ENCODE measurements at regions not wholly inside any gene's neighbourhood (a gene's known extent, or its start where the extent isn't known, plus 50 kb on each side); places are given as distances from the start of the nearest gene placed in this dataset.
"Not testable (repeated sequence)": the region's sequence is repeated elsewhere in the genome, so short reads cannot be mapped to it uniquely, and the experiment has no call there.

DNA sequence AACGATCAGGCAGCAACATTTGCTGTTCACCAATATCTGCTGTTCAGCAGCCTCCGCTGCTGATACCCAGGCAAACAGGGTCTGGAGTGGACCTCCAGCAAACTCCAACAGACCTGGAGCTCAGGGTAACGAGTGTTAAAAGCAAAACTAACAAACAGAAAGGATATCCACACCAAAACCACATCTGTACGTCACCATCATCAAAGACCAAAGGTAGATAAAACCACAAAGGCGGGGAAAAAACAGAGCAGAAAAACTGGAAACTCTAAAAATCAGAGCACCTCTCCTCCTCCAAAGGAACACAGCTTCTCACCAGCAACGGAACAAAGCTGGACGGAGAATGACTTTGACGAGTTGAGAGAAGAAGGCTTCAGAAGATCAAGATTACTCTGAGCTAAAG, 192.8 kb upstream of the MGAT5 start:
- DNase-seq (ENCODE audit: low read depth in 3 of 3, low spot score in 2 of 3), result not testable (repeated sequence)

DNA sequence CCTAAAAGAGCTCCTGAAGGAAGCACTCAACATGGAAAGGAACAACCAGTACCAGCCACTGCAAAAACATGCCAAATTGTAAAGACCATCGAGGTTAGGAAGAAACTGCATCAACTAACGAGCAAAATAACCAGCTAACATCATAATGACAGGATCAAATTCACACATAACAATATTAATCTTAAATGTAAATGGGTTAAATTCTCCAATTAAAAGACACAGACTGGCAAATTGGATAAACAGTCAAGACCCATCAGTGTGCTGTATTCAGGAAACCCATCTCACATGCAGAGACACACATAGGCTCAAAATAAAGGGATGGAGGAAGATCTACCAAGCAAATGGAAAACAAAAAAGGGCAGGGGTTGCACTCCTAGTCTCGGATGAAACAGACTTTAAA, 191.6 kb upstream of the MGAT5 start:
- not testable (repeated sequence) for DNase-seq (ENCODE audit: low read depth in 3 of 3, low spot score in 2 of 3)

DNA sequence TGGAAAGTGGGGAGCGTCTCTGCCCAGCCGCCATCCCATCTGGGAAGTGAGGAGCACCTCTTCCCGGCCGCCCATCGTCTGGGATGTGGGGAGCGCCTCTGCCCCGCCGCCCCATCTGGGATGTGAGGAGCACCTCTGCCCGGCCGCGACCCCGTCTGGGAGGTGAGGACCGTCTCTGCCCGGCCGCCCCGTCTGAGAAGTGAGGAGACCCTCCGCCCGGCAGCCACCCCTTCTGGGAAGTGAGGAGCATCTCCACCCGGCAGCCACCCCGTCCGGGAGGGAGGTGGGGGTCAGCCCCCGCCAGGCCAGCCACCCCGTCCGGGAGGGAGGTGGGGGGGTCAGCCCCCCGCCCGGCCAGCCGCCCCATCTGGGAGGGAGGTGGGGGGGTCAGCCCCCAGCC, 190.0 kb upstream of the MGAT5 start:
- not testable (repeated sequence) for DNase-seq (ENCODE audit: low read depth in 3 of 3, low spot score in 2 of 3)

DNA sequence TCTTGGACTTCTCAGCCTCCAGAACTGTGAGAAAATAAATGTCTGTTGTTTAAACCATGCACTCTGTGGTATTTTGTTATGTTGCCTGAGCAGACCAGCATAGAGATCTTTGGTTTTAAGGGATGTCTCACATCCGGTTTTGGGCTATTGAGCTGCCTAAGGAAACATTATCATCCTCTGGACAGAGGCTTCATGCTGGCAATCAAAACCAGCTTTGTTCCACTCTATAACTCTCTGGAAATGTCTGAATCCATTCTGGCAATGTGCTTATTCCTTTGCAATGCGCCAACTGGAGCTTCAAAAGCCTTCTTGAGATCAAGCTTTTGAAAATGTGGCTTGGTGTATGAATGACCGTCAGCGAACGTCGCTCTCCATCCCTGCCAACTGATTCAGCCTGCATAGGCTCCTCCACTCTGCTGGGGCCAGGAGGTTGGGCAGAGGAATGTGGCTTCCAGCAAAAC, 183.6 kb upstream of the MGAT5 start:
- no peak for DNase-seq (ENCODE audit: low read depth in 3 of 3, low spot score in 2 of 3)

DNA sequence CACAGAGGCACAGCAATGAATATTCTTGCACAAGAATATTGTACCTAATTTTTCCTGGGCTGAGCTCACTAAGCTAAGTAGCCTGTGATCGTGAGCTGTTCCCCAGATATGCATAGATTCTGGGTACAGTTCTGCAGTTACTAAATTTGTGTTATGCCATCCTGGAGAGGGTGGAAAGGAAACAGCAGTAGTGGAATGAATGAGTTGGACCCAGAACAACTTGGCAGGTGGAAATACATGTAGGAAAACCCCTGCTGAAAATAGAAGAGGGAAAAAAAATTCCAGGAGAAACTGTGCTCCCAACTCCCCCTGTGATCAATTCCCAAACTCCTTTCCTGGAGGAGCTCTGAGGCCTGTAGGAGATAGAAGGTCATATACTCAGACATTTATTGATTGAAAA, 181.5 kb upstream of the MGAT5 start:
- DNase-seq (ENCODE audit: low read depth in 3 of 3, low spot score in 2 of 3), result no peak

DNA sequence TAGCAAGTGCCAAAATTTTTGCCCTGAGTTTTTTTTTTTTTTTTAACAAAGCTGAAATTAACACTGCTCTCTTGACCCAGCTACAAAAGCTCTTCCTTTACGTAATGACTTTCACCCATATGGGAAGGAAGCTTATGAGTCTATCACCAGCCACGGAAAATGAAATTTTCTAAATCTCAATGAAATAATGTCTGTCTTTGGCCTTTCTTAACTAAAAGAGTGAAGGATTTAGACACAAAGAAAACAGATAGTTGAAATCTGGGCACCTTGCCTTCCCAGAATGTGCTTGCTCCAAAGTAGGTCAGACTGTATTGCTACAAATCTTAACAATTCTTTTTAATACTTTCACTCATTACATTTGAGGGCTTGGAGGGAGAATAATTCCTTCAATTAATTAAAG, 180.8 kb upstream of the MGAT5 start:
- DNase-seq (ENCODE audit: low read depth in 3 of 3, low spot score in 2 of 3), result no peak

DNA sequence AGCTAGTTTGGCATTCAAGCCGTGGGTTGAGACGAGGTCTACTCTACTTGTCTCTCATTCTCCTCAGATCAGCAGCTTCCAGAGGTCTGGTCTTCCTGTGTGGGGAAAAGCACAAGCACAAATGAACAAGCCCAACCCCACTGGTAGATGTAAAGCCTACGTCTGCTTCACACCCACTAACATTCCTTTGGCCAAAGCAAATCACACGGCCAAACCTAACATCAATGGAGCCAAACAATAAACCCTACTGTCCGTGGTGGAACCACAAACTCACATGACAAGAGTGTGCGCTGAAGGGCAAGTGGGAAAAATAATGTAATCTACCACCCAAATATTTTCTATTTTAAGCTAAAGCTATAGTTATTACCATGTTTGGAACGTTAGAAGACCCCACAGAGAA, 179.3 kb upstream of the MGAT5 start:
- no peak for DNase-seq (ENCODE audit: low read depth in 3 of 3, low spot score in 2 of 3)

DNA sequence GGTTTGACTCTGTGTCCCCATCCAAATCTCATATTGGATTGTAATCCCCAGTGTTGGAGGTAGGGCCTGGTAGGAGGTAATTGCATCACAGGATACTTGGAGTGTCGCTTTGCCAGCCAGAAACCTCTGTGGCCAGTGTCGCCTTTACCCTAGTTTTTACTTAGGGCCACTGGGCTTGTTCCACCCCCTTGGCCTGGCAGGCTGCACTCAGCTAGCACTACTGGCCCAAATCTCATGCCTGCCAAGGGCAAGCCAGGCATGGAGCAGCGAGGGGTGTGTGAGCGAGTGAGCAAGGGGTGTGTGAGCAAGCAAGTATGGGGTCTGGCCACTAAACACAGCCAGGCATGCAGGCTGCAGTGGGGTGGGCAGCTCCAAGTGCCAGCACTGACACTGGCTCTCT, 178.7 kb upstream of the MGAT5 start:
- DNase-seq (ENCODE audit: low read depth in 3 of 3, low spot score in 2 of 3), result no peak

DNA sequence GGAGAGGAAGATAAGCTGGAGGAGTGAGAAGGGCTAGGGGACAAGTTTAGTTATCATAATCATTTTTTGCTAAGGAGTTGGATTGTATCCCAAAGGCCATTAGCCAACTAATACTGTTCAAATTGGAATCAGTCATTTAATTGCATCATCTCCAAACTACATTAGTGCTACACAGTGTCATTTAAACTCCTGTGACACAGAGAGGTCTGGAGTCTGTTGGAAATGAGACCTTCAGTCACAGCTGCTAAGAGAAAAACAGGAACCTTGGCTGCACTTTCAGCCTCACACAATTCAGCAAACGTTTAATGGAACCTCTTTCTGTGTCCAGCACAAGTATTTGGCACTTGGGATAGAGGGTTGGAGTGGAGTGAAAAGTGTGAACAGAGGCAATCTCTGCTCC, 175.5 kb upstream of the MGAT5 start:
- DNase-seq (ENCODE audit: low read depth in 3 of 3, low spot score in 2 of 3), result no peak

DNA sequence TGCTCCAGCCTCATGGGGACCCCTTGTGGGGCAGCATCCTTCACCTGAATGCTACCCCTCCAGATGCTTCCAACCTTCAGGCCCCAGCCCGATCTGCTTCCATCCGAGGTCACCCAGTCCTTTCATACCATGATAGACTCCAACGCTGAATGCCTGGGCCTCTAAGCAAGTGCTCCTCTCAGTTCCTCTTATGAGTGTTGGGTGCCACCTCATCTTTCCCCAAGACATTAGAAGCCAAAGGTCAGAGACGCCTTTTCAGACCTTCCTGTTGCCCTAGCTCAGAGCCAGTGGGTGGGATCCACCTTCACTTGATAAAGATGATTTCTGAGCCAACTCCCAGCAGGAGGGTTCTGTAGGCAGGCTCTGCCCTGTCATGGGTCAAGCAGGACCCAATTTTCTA, 174.5 kb upstream of the MGAT5 start:
- no peak for DNase-seq (ENCODE audit: low read depth in 3 of 3, low spot score in 2 of 3)

DNA sequence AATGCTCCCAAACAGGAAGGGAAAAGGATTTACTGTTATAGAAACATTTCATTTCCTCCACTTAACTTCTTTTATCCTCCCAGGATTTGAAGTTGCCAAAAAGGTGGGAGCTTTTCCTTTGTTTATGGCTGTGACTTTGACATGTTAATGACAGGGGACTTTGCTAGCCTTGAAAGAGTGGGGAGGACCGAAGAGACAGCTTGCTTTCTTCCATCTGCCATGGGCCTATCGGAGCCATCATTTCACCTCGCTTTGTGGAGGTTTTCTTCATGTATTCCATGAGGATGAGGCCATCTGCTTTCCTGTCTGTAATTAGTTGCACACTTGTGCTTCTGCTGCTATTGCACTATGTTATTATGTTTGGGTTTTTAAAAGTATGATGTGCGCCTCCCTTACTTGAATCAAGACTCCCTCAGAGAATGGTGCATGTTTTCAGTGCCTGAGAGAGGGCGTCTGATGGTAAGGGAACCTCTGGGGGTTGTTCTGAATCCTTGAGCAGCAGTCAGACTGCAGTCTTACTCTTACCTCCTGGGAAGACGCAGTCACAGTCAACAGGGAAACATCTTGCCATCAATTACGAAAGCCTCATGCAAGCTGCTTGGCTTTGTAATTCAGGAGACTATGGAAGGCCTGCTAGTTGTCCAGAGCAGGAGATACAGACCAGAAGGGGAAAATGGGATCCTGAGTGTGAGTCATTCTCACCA, 173.3 kb upstream of the MGAT5 start:
- no peak for DNase-seq (ENCODE audit: low read depth in 3 of 3, low spot score in 2 of 3)

DNA sequence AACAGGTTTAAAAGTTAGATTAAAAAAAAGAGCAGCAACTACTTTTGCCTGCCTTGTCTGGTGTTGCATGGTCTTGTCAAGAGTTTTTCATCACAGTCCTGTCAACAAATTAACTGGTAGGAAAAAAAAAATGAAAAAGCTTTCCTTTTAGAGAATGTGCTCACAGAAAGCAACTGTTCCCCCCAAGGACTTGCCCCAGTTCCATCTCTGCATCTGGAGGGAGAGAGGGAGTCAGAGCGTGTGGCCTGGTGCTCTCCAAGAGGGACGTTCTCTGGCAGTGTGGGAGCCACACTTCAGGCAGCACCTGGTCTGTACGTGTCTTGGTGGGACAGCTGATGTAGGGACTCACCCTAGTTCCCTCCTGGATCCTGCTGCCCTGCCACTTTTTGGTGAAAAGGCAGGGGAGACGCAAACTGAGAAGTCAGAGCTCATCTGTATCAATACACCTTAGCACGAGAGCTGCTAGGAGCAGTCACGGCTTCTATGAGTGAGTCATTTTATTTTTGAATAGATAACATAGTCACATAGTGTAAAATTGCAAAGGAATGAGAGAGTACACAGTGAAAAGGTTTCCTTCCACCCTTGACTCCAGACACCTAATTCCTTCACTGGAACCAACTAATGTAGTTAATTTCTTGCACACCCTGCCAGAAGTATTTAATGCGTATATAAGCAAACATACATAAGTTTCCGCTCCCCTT, 172.5 kb upstream of the MGAT5 start:
- no peak for DNase-seq (ENCODE audit: low read depth in 3 of 3, low spot score in 2 of 3)

DNA sequence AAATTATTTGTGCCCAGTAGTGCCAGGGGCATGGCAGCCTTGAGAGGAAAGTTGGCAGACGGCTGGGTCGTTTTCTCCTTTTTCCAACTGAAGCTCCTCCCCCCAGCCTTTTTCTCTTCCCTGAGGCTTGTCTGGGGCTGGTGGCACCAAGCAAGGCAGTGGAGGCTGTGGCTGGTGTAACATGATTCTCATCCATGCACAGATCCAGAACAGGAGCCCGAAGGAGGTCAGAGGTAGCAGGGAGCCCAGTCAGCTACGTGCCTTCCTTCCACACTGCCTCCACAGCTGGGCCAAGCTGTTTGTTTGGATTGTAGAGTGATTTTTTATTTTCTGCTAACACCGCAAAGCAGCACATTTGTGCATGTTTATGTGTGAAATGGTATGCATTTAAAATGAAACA, 170.3 kb upstream of the MGAT5 start:
- no peak for DNase-seq (ENCODE audit: low read depth in 3 of 3, low spot score in 2 of 3)

DNA sequence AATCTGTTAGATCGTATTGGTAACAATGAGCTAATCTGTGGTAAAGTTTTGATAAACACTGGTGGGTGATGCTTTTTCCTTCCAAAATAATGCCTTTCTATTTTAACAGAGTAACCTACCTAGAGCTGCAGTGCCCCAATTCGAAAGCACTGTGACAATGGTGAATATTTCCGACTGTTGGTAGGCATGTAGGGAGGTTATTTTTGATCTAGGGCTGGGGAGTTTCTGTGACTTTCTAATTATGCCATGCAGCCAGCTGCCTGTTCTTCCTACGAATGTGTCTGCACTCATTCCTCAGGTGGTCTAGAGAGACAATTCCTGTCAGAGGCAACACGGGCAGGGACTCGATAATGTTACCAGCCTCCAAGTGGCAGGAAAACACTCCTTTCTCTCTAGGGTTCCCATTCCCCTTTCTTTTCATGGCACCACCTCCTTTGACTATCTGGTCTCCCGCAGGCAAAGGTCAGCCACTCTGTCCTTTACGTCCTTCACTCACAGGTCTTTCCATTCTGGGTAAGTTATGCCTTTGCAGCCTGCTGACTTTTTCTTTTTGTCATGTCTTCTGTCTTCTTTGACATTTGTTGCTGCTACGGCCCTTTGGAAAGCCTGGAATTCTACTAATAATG, 167.2 kb upstream of the MGAT5 start:
- DNase-seq (ENCODE audit: low read depth in 3 of 3, low spot score in 2 of 3), result no peak

DNA sequence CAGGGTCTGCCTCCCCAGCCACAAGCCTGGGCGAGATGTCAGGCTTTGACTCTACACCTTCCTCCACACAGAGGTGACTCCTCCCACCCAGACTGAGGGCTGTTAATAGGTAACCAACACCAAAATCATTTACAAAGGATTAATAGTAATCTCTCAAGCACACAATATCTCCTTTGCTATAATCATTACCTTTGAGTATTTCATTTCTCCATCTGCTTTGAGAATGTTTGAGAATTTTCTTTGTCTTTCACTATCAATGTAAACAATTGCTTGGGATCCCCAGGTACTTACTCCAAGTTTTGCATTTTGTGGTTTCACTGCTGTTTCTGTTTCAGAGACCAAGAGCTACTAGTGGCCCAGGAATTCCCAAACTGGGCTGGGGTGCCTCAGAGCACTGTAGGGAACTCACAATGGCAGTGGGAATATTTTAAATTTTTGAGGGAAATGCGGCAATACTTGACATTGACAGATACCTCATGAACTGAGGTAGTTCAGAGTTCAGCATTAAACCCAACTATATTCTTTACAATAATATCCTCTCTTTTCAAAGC, 166.4 kb upstream of the MGAT5 start:
- DNase-seq (ENCODE audit: low read depth in 3 of 3, low spot score in 2 of 3), result peak in 1 of 3 donors; percentile 13

DNA sequence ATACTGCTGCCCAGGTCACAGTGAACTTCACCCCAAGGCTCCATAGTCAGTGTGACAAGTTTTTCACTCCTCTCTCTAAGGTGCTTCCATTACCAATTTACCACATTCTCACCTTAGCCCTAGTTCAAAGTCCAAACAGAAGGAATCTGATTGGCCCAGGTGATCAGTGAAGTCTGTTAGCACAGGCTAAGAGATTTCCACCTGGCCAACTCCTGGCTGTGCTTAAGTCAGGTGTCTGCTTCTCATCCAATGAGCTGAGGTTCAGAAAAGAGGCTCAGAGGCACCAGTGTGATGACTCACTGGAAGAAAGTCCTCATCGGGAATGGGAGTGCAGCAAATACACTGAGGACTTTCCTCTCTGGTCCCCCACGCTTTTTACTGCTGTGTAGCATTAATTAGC, 164.4 kb upstream of the MGAT5 start:
- DNase-seq (ENCODE audit: low read depth in 3 of 3, low spot score in 2 of 3), result no peak

DNA sequence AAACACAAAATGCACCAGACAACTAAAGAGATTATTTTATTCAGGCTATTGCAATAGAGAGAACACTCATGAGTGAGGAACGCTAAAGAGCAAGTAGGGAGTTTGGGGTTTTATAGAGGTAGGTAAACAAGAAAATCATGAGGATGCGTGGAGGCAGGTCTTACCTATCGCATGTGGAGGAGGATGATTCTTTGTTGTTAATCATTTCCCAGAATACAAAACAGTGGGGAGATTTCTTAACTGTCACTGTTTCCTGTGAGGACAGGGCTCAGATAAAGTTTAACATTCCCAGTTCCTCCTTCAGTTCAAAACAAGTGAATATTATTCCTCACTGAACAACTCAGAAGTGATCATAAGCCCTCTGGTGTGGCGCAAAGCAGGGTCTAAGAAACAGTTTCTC, 156.1 kb upstream of the MGAT5 start:
- DNase-seq (ENCODE audit: low read depth in 3 of 3, low spot score in 2 of 3), result no peak

DNA sequence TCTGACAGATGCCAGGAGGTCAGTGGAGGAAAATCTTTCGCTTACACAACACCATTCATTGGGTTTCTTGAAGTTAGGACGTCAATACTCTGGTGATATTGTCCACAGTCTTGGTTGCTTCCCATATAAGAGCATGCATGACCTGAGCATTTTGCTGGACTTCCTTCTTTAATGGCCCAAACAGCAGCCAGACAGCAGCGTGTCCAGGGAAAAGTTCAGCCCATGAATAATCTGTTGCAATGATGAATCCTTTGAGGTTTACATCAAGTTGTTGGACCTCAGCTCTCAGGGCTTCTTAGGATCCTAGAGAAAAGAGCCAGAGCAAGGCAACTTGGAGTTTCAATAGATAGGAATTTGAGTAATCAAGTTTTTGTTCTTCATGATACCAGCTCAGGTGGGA, 155.6 kb upstream of the MGAT5 start:
- no peak for DNase-seq (ENCODE audit: low read depth in 3 of 3, low spot score in 2 of 3)

DNA sequence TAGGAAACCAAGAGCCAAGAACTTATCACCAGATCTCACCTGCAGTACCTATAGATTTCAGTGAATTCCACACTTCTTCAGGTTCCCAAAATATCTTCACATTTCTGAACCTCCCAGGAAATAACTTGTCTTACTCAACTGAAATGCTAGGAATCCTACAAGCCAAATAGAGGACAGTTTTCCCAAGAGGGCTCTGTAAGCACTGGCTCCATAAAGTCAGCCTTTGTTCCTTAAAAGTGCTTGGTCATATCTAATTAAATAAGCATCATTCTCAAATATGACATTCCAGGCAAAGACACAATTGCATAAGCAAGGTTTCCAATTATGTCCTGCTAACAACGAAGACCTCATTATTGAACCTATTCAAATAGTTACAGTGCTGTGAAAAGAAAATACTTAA, 154.6 kb upstream of the MGAT5 start:
- DNase-seq (ENCODE audit: low read depth in 3 of 3, low spot score in 2 of 3), result no peak

DNA sequence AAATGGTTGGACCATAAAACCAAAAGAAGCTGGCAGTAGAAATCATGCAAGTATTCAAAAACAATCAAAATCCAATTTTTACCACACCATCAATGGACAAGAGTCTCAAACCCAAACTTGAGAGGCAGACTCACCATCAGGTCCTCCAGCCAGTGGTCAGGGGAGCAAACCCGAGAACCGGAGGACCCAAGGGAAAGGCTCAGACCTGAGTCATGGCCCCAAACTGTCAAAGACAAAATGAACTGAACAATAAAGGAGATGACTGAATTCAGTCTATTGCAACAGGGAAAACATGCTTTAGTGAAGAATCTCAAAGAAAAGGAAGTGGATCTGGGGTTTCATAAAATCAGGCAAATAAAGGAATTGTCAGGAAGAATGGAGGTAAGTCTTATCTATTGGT, 150.7 kb upstream of the MGAT5 start:
- DNase-seq (ENCODE audit: low read depth in 3 of 3, low spot score in 2 of 3), result no peak

DNA sequence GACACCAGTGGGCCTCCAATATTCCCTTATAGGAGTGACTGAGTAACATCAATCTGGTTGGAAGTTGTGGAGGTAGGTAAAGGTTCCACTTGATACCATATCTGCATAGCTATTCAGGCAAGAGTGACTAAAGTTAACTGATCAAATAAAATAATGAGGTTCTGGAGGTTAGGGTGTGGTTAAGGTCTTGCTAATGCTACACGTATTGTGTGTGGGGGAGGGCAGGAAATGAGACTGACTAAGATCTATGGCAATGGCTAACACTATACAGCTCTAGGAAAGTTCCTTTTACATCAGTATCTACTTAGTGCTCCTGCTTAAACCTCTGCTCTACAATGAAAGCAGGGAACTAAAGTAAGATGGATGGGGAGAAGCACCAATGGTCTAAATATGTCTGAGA, 149.1 kb upstream of the MGAT5 start:
- no peak for DNase-seq (ENCODE audit: low read depth in 3 of 3, low spot score in 2 of 3)

DNA sequence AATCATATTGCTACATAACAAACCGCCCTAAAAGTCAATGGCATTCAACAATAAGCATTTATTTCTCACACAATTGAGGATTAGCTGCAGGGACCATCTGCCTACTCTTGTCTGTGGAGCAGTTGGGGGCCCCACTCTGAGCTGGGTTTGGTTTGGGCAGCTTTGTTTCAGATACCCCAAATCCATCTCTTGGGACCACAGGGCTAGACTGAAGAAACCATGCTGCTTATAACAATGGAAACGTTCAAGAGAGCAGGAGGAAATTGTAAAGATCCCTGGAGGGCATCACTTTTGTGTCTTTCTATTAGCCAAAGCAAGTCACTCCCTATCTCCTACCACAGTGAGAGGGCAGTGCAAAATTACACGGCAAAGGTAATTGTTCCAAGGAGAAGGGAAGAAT, 146.5 kb upstream of the MGAT5 start:
- no peak for DNase-seq (ENCODE audit: low read depth in 3 of 3, low spot score in 2 of 3)

Measured in right renal cortex interstitium (tissue), 3 donors.